ENCODE measurements at regions not wholly inside any gene's neighbourhood (a gene's known extent, or its start where the extent isn't known, plus 50 kb on each side); places are given as distances from the start of the nearest gene placed in this dataset.
"Not testable (repeated sequence)": the region's sequence is repeated elsewhere in the genome, so short reads cannot be mapped to it uniquely, and the experiment has no call there.

DNA sequence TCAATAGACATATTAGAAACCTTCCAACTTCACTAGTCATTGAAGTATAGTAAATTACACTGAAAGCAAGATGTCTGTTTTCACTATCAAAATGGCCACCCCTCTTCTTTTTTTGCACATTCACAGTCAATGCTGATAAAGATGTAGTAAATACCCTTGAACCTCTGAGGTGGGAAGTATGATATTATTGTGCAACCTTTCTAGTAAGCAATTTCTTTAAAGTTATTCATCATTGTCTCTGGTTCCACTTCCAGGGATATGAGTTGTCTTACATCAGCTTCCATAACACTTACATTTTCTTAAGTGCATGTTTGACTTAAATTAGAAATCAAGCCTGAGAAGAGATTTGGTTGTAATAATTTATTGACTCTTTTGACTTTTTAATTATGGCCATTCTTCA is 453.9 kb upstream of the MGAT4C start:
- no peak overlapping the region for H3K27ac ChIP-seq
- no peak overlapping the region for H3K4me3 ChIP-seq
- H3K9me3 ChIP-seq: no peaks in the 10 kb centered on the region
- TF ChIP-seq, protein P1, sequence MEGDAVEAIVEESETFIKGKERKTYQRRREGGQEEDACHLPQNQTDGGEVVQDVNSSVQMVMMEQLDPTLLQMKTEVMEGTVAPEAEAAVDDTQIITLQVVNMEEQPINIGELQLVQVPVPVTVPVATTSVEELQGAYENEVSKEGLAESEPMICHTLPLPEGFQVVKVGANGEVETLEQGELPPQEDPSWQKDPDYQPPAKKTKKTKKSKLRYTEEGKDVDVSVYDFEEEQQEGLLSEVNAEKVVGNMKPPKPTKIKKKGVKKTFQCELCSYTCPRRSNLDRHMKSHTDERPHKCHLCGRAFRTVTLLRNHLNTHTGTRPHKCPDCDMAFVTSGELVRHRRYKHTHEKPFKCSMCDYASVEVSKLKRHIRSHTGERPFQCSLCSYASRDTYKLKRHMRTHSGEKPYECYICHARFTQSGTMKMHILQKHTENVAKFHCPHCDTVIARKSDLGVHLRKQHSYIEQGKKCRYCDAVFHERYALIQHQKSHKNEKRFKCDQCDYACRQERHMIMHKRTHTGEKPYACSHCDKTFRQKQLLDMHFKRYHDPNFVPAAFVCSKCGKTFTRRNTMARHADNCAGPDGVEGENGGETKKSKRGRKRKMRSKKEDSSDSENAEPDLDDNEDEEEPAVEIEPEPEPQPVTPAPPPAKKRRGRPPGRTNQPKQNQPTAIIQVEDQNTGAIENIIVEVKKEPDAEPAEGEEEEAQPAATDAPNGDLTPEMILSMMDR (IDR thresholded peaks at IDR 0.05): no peak
- no peak for TF ChIP-seq POLR2A (IDR thresholded peaks at IDR 0.05)
- no peaks in the 10 kb centered on the region for H3K4me1 ChIP-seq
- no peak for DNase-seq
- no peaks in the 10 kb centered on the region for H3K36me3 ChIP-seq
- no peaks in the 10 kb centered on the region for H3K27me3 ChIP-seq
- intact Hi-C loops (cut with DNase I; ENCODE audit: low total_unique reads): no loop called here

DNA sequence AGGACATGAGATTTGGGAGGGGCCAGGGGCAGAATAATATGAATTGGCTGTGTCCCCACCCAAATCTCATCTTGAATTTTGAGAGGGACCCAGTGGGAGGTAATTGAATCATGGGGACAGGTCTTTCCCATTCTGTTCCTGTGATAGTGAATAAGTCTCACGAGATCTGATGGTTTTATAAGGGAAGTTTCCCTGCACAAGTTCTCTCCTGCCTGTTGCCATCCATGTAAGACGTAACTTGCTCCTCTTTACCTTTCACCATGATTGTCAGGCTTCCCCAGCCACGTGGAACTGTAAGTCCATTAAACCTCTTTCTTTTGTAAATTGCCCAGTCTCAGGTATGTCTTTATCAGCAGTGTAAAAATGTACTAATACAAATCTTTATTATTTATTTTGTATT is 452.8 kb upstream of the MGAT4C start:
- H3K27ac ChIP-seq; DNase-seq; H3K27me3 ChIP-seq; H3K4me1 ChIP-seq; H3K9me3 ChIP-seq; H3K4me3 ChIP-seq; H3K36me3 ChIP-seq; intact Hi-C loops (cut with DNase I; ENCODE audit: low total_unique reads): not testable (repeated sequence)

GRCh38 chr12:86698641-86698980 is 442.4 kb upstream of the MGAT4C start:
- no peak for DNase-seq

GRCh38 chr12:86697916-86698640 is 441.9 kb upstream of the MGAT4C start:
- TF ChIP-seq POLR2A (IDR thresholded peaks at IDR 0.05): no peak
- TF ChIP-seq, protein P1 (IDR thresholded peaks at IDR 0.05): no peak
- no peak for DNase-seq
- no peaks in the 10 kb centered on the region for H3K9me3 ChIP-seq
- H3K36me3 ChIP-seq: no peaks in the 10 kb centered on the region
- no peaks in the 10 kb centered on the region for H3K27me3 ChIP-seq
- no peak overlapping the region for H3K27ac ChIP-seq
- intact Hi-C loops (cut with DNase I; ENCODE audit: low total_unique reads): no loop called here
- H3K4me3 ChIP-seq: no peak overlapping the region
- H3K4me1 ChIP-seq: no peaks in the 10 kb centered on the region

More at GRCh38 chr12:86698641-86698980, 442.4 kb upstream of the MGAT4C start:
- H3K9me3 ChIP-seq: no peaks in the 10 kb centered on the region
- no peaks in the 10 kb centered on the region for H3K4me1 ChIP-seq
- no peaks in the 10 kb centered on the region for H3K27me3 ChIP-seq
- no peak for TF ChIP-seq POLR2A (IDR thresholded peaks at IDR 0.05)
- TF ChIP-seq, protein P1 (IDR thresholded peaks at IDR 0.05): no peak
- intact Hi-C loops (cut with DNase I; ENCODE audit: low total_unique reads): no loop called here
- H3K27ac ChIP-seq: no peak overlapping the region
- H3K4me3 ChIP-seq: no peak overlapping the region
- no peaks in the 10 kb centered on the region for H3K36me3 ChIP-seq

DNA sequence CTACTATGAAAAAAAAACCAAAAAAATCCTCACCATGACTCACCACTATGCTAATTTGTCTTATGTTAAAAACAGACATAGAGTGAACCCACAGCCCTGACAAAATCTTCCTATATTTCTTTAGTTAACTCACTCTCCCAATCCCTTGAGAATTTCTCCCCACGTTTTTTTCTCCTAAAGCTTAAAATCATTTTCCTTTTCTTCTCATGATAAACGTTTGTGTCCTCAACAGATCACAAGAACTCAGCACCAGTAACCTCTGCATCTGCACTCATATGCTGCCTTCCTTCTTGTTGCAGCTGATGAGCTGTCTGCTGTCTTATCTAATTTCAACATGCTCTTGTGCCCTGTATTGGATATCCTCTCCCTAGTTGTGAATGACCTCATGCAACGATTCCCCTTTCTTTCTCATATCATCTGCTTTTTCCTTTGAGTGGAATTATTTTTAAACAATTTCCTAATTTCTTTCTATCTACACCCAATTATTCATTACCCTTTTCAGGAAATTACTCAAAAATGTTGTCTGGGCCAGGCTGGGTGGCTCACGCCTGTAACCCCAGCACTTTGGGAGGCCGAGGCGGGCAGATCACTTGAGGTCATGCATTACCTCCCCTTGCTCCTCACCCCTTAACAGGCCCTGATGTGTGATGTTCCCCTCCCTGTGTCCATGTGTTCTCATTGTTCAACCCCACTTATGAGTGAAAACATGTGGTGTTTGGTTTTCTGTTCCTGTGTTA is 427.5 kb upstream of the MGAT4C start:
- DNase-seq: no peak
- Histone ChIP-seq H3K27me3 (no peaks in the 10 kb centered on the region), H3K4me3 (no peak overlapping the region), H3K4me1 (no peaks in the 10 kb centered on the region), H3K27ac (no peak overlapping the region), H3K36me3 (no peaks in the 10 kb centered on the region), H3K9me3 (no peaks in the 10 kb centered on the region)
- intact Hi-C loops (cut with DNase I; ENCODE audit: low total_unique reads): no loop called here
- no peak for TF ChIP-seq POLR2A (IDR thresholded peaks at IDR 0.05)
- TF ChIP-seq, protein P1 (IDR thresholded peaks at IDR 0.05): no peak
